Stimulated activated memory B cell treated with anti-CD40 and anti-IgM and Interleukin-4, amounts not matched to agents 10 μg/mL and 1 μg/mL and 100 μg/mL, for 72 hours (primary cell): ENCODE measurements at regions not wholly inside any gene's neighbourhood (a gene's known extent, or its start where the extent isn't known, plus 50 kb on each side); places are given as distances from the start of the nearest gene placed in this dataset.
A peak's percentile ranks its signal among the peaks of the same experiment; 100 is the strongest.

ENCODE experiments used
- ATAC-seq: fragments of 150-1000 bp; cut with Tn5 transposase; 2 replicates; pipeline ENCODE4 v1.10.0; 2021
- H3K27ac Mint-ChIP-seq: one replicate; pipeline ENCODE4 v1.8.0; 2022; ENCODE audit warnings: mild to moderate bottlenecking, mixed read lengths
- H3K27me3 Mint-ChIP-seq: one replicate; pipeline ENCODE4 v1.8.0; 2022; ENCODE audit warnings: mixed read lengths
- H3K36me3 Mint-ChIP-seq: one replicate; pipeline ENCODE4 v1.8.0; 2022; ENCODE audit warnings: mixed read lengths
- H3K4me1 Mint-ChIP-seq: one replicate; pipeline ENCODE4 v1.8.0; 2022; ENCODE audit warnings: mixed read lengths
- H3K4me3 Mint-ChIP-seq: one replicate; pipeline ENCODE4 v1.8.0; 2022; ENCODE audit warnings: mild to moderate bottlenecking, moderate library complexity, mixed read lengths
- H3K9me3 Mint-ChIP-seq: one replicate; pipeline ENCODE4 v1.8.0; 2022; ENCODE audit warnings: mixed read lengths

- Mint-ChIP-seq H3K4me3 (no peak overlapping the region), H3K4me1 (peaks cover 78% of the 10 kb centered on the region), H3K27ac (peak overlapping the region; percentile 99), H3K36me3 (no peaks in the 10 kb centered on the region), H3K27me3 (no peaks in the 10 kb centered on the region), H3K9me3 (no peaks in the 10 kb centered on the region)
- ATAC-seq = no peak
Measured at GRCh38 chr1:235019471-235019870, 109.2 kb downstream of the TOMM20 start.

GRCh38 chr1:235018720-235019444 lies 109.8 kb downstream of the TOMM20 start:
- H3K4me1 Mint-ChIP-seq = peaks cover 80% of the 10 kb centered on the region
- H3K27me3 Mint-ChIP-seq = no peaks in the 10 kb centered on the region
- H3K4me3 Mint-ChIP-seq = no peak overlapping the region

GRCh38 chr1:235018161-235018560 lies 110.5 kb downstream of the TOMM20 start:
- Mint-ChIP-seq H3K4me1 (peaks cover 80% of the 10 kb centered on the region), H3K27ac (peak overlapping the region; percentile 99), H3K27me3 (no peaks in the 10 kb centered on the region), H3K4me3 (no peak overlapping the region), H3K36me3 (no peaks in the 10 kb centered on the region), H3K9me3 (no peaks in the 10 kb centered on the region)
- ATAC-seq = no peak

More at GRCh38 chr1:235018720-235019444, 109.8 kb downstream of the TOMM20 start:
- peak overlapping the region; percentile 99 for H3K27ac Mint-ChIP-seq
- no peaks in the 10 kb centered on the region for H3K36me3 Mint-ChIP-seq
- no peak for ATAC-seq
- no peaks in the 10 kb centered on the region for H3K9me3 Mint-ChIP-seq

- no peak for ATAC-seq
- H3K36me3 Mint-ChIP-seq = no peaks in the 10 kb centered on the region
- H3K4me3 Mint-ChIP-seq = no peak overlapping the region
- H3K27ac Mint-ChIP-seq = peak overlapping the region; percentile 99
- no peaks in the 10 kb centered on the region for H3K9me3 Mint-ChIP-seq
- H3K27me3 Mint-ChIP-seq = no peaks in the 10 kb centered on the region
- H3K4me1 Mint-ChIP-seq = peaks cover 80% of the 10 kb centered on the region
Measured at GRCh38 chr1:235017719-235018118, 110.9 kb downstream of the TOMM20 start.

- no peaks in the 10 kb centered on the region for H3K36me3 Mint-ChIP-seq
- no peak overlapping the region for H3K4me3 Mint-ChIP-seq
- H3K27me3 Mint-ChIP-seq = no peaks in the 10 kb centered on the region
- H3K27ac Mint-ChIP-seq = peak overlapping the region; percentile 99
- H3K9me3 Mint-ChIP-seq = no peaks in the 10 kb centered on the region
- peaks cover 80% of the 10 kb centered on the region for H3K4me1 Mint-ChIP-seq
- no peak for ATAC-seq
Measured at GRCh38 chr1:235017191-235017590, 111.4 kb downstream of the TOMM20 start.

GRCh38 chr1:235015291-235015985 lies 113.2 kb downstream of the TOMM20 start:
- no peak overlapping the region for H3K4me3 Mint-ChIP-seq
- H3K27me3 Mint-ChIP-seq = no peaks in the 10 kb centered on the region
- peaks cover 95% of the 10 kb centered on the region for H3K4me1 Mint-ChIP-seq
- peak; percentile 68 for ATAC-seq
- no peaks in the 10 kb centered on the region for H3K36me3 Mint-ChIP-seq
- peak overlapping the region; percentile 99 for H3K27ac Mint-ChIP-seq
- H3K9me3 Mint-ChIP-seq = no peaks in the 10 kb centered on the region

- H3K4me3 Mint-ChIP-seq = no peak overlapping the region
- no peaks in the 10 kb centered on the region for H3K27me3 Mint-ChIP-seq
- no peak for ATAC-seq
- H3K27ac Mint-ChIP-seq = peak overlapping the region; percentile 99
- H3K9me3 Mint-ChIP-seq = no peaks in the 10 kb centered on the region
- peaks cover 100% of the 10 kb centered on the region for H3K4me1 Mint-ChIP-seq
- H3K36me3 Mint-ChIP-seq = peaks cover 3% of the 10 kb centered on the region
Measured at GRCh38 chr1:235014756-235015155, 113.9 kb downstream of the TOMM20 start.

GRCh38 chr1:235013512-235013911 lies 115.1 kb downstream of the TOMM20 start:
- no peak for ATAC-seq
- H3K9me3 Mint-ChIP-seq = no peaks in the 10 kb centered on the region
- H3K36me3 Mint-ChIP-seq = peaks cover 5% of the 10 kb centered on the region
- no peaks in the 10 kb centered on the region for H3K27me3 Mint-ChIP-seq
- peak overlapping the region; percentile 99 for H3K27ac Mint-ChIP-seq
- H3K4me1 Mint-ChIP-seq = peaks cover 100% of the 10 kb centered on the region
- no peak overlapping the region for H3K4me3 Mint-ChIP-seq

GRCh38 chr1:235012436-235013210 lies 116.0 kb downstream of the TOMM20 start:
- peaks cover 97% of the 10 kb centered on the region for H3K4me1 Mint-ChIP-seq

GRCh38 chr1:235011599-235012435 lies 116.8 kb downstream of the TOMM20 start:
- H3K9me3 Mint-ChIP-seq = no peaks in the 10 kb centered on the region
- H3K4me1 Mint-ChIP-seq = peaks cover 94% of the 10 kb centered on the region
- peaks cover 5% of the 10 kb centered on the region for H3K36me3 Mint-ChIP-seq
- H3K27me3 Mint-ChIP-seq = no peaks in the 10 kb centered on the region
- H3K4me3 Mint-ChIP-seq = peak overlapping the region; percentile 59
- peak overlapping the region; percentile 99 for H3K27ac Mint-ChIP-seq
- ATAC-seq = peak; percentile 92

More at GRCh38 chr1:235012436-235013210, 116.0 kb downstream of the TOMM20 start:
- Mint-ChIP-seq H3K4me3 (peak overlapping the region; percentile 51), H3K9me3 (no peaks in the 10 kb centered on the region), H3K27me3 (no peaks in the 10 kb centered on the region), H3K27ac (peak overlapping the region; percentile 99), H3K36me3 (peaks cover 5% of the 10 kb centered on the region)
- ATAC-seq = no peak

GRCh38 chr1:235011064-235011598 lies 117.5 kb downstream of the TOMM20 start:
- no peaks in the 10 kb centered on the region for H3K27me3 Mint-ChIP-seq
- peak overlapping the region; percentile 99 for H3K27ac Mint-ChIP-seq
- peaks cover 94% of the 10 kb centered on the region for H3K4me1 Mint-ChIP-seq
- ATAC-seq = peak; percentile 69
- H3K9me3 Mint-ChIP-seq = no peaks in the 10 kb centered on the region
- H3K4me3 Mint-ChIP-seq = peak overlapping the region; percentile 59
- H3K36me3 Mint-ChIP-seq = peaks cover 5% of the 10 kb centered on the region

- peak overlapping the region; percentile 99 for H3K27ac Mint-ChIP-seq
- peak overlapping the region; percentile 25 for H3K4me3 Mint-ChIP-seq
- H3K27me3 Mint-ChIP-seq = no peaks in the 10 kb centered on the region
- no peak for ATAC-seq
- H3K9me3 Mint-ChIP-seq = no peaks in the 10 kb centered on the region
- H3K36me3 Mint-ChIP-seq = peaks cover 5% of the 10 kb centered on the region
- H3K4me1 Mint-ChIP-seq = peaks cover 94% of the 10 kb centered on the region
Measured at GRCh38 chr1:235009561-235010306, 118.9 kb downstream of the TOMM20 start.

- Mint-ChIP-seq H3K4me3 (no peak overlapping the region), H3K27me3 (no peaks in the 10 kb centered on the region), H3K36me3 (peaks cover 5% of the 10 kb centered on the region), H3K27ac (peak overlapping the region; percentile 99), H3K4me1 (peaks cover 93% of the 10 kb centered on the region), H3K9me3 (no peaks in the 10 kb centered on the region)
- no peak for ATAC-seq
Measured at GRCh38 chr1:235009074-235009473, 119.6 kb downstream of the TOMM20 start.

GRCh38 chr1:235008239-235008638 lies 120.4 kb downstream of the TOMM20 start:
- peaks cover 3% of the 10 kb centered on the region for H3K9me3 Mint-ChIP-seq
- no peaks in the 10 kb centered on the region for H3K27me3 Mint-ChIP-seq
- H3K4me3 Mint-ChIP-seq = no peak overlapping the region
- peaks cover 92% of the 10 kb centered on the region for H3K4me1 Mint-ChIP-seq
- peaks cover 5% of the 10 kb centered on the region for H3K36me3 Mint-ChIP-seq
- no peak for ATAC-seq
- H3K27ac Mint-ChIP-seq = peak overlapping the region; percentile 99
